ENCODE measurements at regions not wholly inside any gene's neighbourhood (a gene's known extent, or its start where the extent isn't known, plus 50 kb on each side); places are given as distances from the start of the nearest gene placed in this dataset.
A peak's percentile ranks its signal among the peaks of the same experiment; 100 is the strongest.
"Not testable (repeated sequence)": the region's sequence is repeated elsewhere in the genome, so short reads cannot be mapped to it uniquely, and the experiment has no call there.

- no peak for DNase-seq
These were observed 91.4 kb upstream of the AFDN start for GRCh38 chr6:167735084-167735950.

- no peak for DNase-seq
These were observed 90.8 kb upstream of the AFDN start for GRCh38 chr6:167735951-167736288.

- no peak for DNase-seq
These were observed 90.1 kb upstream of the AFDN start for GRCh38 chr6:167736486-167737204.

GRCh38 chr6:167737205-167737830 is 89.4 kb upstream of the AFDN start:
- no peak for DNase-seq

GRCh38 chr6:167738386-167738785 is 88.3 kb upstream of the AFDN start:
- DNase-seq: no peak

- DNase-seq: no peak
These were observed 86.8 kb upstream of the AFDN start for GRCh38 chr6:167739721-167740475.

- peak; percentile 15 for DNase-seq
These were observed 83.9 kb upstream of the AFDN start for GRCh38 chr6:167742719-167743303.

GRCh38 chr6:167744681-167745669 is 81.7 kb upstream of the AFDN start:
- DNase-seq: no peak

GRCh38 chr6:167745670-167746389 is 80.9 kb upstream of the AFDN start:
- no peak for DNase-seq

- DNase-seq: no peak
These were observed 80.3 kb upstream of the AFDN start for GRCh38 chr6:167746390-167746907.

GRCh38 chr6:167746975-167747374 is 79.7 kb upstream of the AFDN start:
- DNase-seq: no peak

GRCh38 chr6:167747645-167748044 is 79.1 kb upstream of the AFDN start:
- no peak for DNase-seq

GRCh38 chr6:167748046-167748445 is 78.7 kb upstream of the AFDN start:
- DNase-seq: no peak

GRCh38 chr6:167748458-167749379 is 78.0 kb upstream of the AFDN start:
- peak; percentile 7 for DNase-seq

- DNase-seq: no peak
These were observed 75.8 kb upstream of the AFDN start for GRCh38 chr6:167750956-167751358.

GRCh38 chr6:167751579-167752115 is 75.1 kb upstream of the AFDN start:
- no peak for DNase-seq

- DNase-seq: not testable (repeated sequence)
These were observed 73.4 kb upstream of the AFDN start for GRCh38 chr6:167753281-167753680.

- no peak for DNase-seq
These were observed 72.0 kb upstream of the AFDN start for GRCh38 chr6:167754691-167755090.

- no peak for DNase-seq
These were observed 71.2 kb upstream of the AFDN start for GRCh38 chr6:167755461-167755860.
